HG02870 (cell line): ENCODE measurements at regions not wholly inside any gene's neighbourhood (a gene's known extent, or its start where the extent isn't known, plus 50 kb on each side); places are given as distances from the start of the nearest gene placed in this dataset.
"Not testable (repeated sequence)": the region's sequence is repeated elsewhere in the genome, so short reads cannot be mapped to it uniquely, and the experiment has no call there.

Experiments used
- ATAC-seq: cut with Tn5 transposase; IDR thresholded peaks from one replicate; pipeline ENCODE4 v1.9.1; 2021; ENCODE audit warnings: mild to moderate bottlenecking, moderate library complexity; ENCODE audit not compliant: unreplicated experiment

- no peak for ATAC-seq
These were observed 324.4 kb upstream of the B3GAT1 start for GRCh38 chr11:134736251-134736947.

GRCh38 chr11:134734894-134735293 lies 322.9 kb upstream of the B3GAT1 start:
- no peak for ATAC-seq

GRCh38 chr11:134734141-134734845 lies 322.3 kb upstream of the B3GAT1 start:
- ATAC-seq, result no peak

- no peak for ATAC-seq
These were observed 321.6 kb upstream of the B3GAT1 start for GRCh38 chr11:134733646-134734045.

GRCh38 chr11:134731213-134731961 lies 319.3 kb upstream of the B3GAT1 start:
- ATAC-seq, result no peak

GRCh38 chr11:134730561-134731212 lies 318.6 kb upstream of the B3GAT1 start:
- no peak for ATAC-seq

- no peak for ATAC-seq
These were observed 318.1 kb upstream of the B3GAT1 start for GRCh38 chr11:134730101-134730500.

GRCh38 chr11:134728186-134728585 lies 316.1 kb upstream of the B3GAT1 start:
- ATAC-seq, result no peak

- ATAC-seq, result no peak
These were observed 315.6 kb upstream of the B3GAT1 start for GRCh38 chr11:134727636-134728035.

- ATAC-seq, result no peak
These were observed 315.2 kb upstream of the B3GAT1 start for GRCh38 chr11:134727204-134727603.

- ATAC-seq, result no peak
These were observed 313.9 kb upstream of the B3GAT1 start for GRCh38 chr11:134725716-134726639.

- ATAC-seq, result no peak
These were observed 313.2 kb upstream of the B3GAT1 start for GRCh38 chr11:134725211-134725610.

- ATAC-seq, result no peak
These were observed 312.7 kb upstream of the B3GAT1 start for GRCh38 chr11:134724779-134725140.

GRCh38 chr11:134724106-134724778 lies 312.2 kb upstream of the B3GAT1 start:
- no peak for ATAC-seq

GRCh38 chr11:134720691-134721070 lies 308.6 kb upstream of the B3GAT1 start:
- not testable (repeated sequence) for ATAC-seq

- not testable (repeated sequence) for ATAC-seq
These were observed 308.1 kb upstream of the B3GAT1 start for GRCh38 chr11:134719940-134720690.

- no peak for ATAC-seq
These were observed 307.4 kb upstream of the B3GAT1 start for GRCh38 chr11:134719397-134719796.

GRCh38 chr11:134716582-134716981 lies 304.5 kb upstream of the B3GAT1 start:
- ATAC-seq, result no peak

- no peak for ATAC-seq
These were observed 302.1 kb upstream of the B3GAT1 start for GRCh38 chr11:134714021-134714656.
